OCI-LY7 (cell line): ENCODE measurements at regions not wholly inside any gene's neighbourhood (a gene's known extent, or its start where the extent isn't known, plus 50 kb on each side); places are given as distances from the start of the nearest gene placed in this dataset.
A peak's percentile ranks its signal among the peaks of the same experiment; 100 is the strongest.

Experiments used
- BruUV-seq: library from RNA; stranded (reverse); fragments of 400-500 nt; replicated peaks from 2 replicates; lab custom pipeline; 2021; lab: Mats Ljungman, UMichigan
- CTCF ChIA-PET: fragments of 300-600 bp; sonication (Branson Sonifier 250); formaldehyde crosslinking; loops from one replicate; lab custom pipeline; 2022; ENCODE audit warnings: antibody characterized with exemption; ENCODE audit not compliant: unreplicated experiment; lab: Charles Lee
- POLR2A ChIA-PET: fragments of 300-600 bp; sonication (Branson Sonifier 250); formaldehyde crosslinking; loops from one replicate; lab custom pipeline; 2022; ENCODE audit warnings: antibody characterized with exemption; lab: Charles Lee
- DNase-seq: peaks from one replicate; pipeline ENCODE4 v3.0.0-alpha.2; 2015; ENCODE audit warnings: low spot score
- H2AFZ ChIP-seq: fragments of 200-600 bp; sonication (generic), shearing (Covaris generic); 2 replicates; pipeline ENCODE4 v1.6.1; 2014; ENCODE audit warnings: mild to moderate bottlenecking, antibody characterized with exemption, low read length, moderate library complexity
- H3K27ac ChIP-seq: fragments of 200-600 bp; sonication (generic); 2 replicates; pipeline ENCODE4 v1.5.1; 2014; ENCODE audit warnings: mixed run types, low read depth, mild to moderate bottlenecking, moderate library complexity, low read length, inconsistent platforms; ENCODE audit not compliant: poor library complexity, severe bottlenecking
- H3K36me3 ChIP-seq: fragments of 200-600 bp; sonication (generic); 2 replicates; pipeline ENCODE4 v1.6.1; 2014; ENCODE audit warnings: mild to moderate bottlenecking, antibody characterized with exemption, low read length, moderate library complexity, mixed read lengths; ENCODE audit not compliant: insufficient read depth
- H3K4me1 ChIP-seq: fragments of 200-600 bp; sonication (generic); 2 replicates; pipeline ENCODE4 v1.5.1; 2014; ENCODE audit warnings: mild to moderate bottlenecking, low read length; ENCODE audit not compliant: insufficient read depth, poor library complexity, severe bottlenecking
- H3K4me2 ChIP-seq: fragments of 200-600 bp; sonication (generic); 2 replicates; pipeline ENCODE4 v1.6.1; 2014; ENCODE audit warnings: mild to moderate bottlenecking, low read length
- H3K4me3 ChIP-seq: fragments of 200-600 bp; sonication (generic); 2 replicates; pipeline ENCODE4 v1.5.1; 2014; ENCODE audit warnings: mild to moderate bottlenecking, low read depth, low read length; ENCODE audit not compliant: poor library complexity, severe bottlenecking
- H3K79me2 ChIP-seq: fragments of 200-600 bp; sonication (generic); 2 replicates; pipeline ENCODE4 v1.6.1; 2016; ENCODE audit warnings: low read depth, mild to moderate bottlenecking, low read length, moderate library complexity, mixed read lengths; ENCODE audit not compliant: insufficient read depth
- H3K9me2 ChIP-seq: fragments of 200-600 bp; sonication (generic); 2 replicates; pipeline ENCODE4 v1.6.1; 2016; ENCODE audit warnings: mild to moderate bottlenecking, low read length, mixed read lengths; ENCODE audit not compliant: insufficient read depth
- H3K9me3 ChIP-seq: fragments of 200-600 bp; sonication (generic); 2 replicates; pipeline ENCODE4 v1.6.1; 2014; ENCODE audit warnings: mild to moderate bottlenecking, mixed run types, low read length, mixed read lengths
- H4K20me1 ChIP-seq: fragments of 200-600 bp; sonication (generic); 2 replicates; pipeline ENCODE4 v1.6.1; 2014; ENCODE audit warnings: mild to moderate bottlenecking, antibody characterized with exemption, low read length, moderate library complexity, mixed read lengths; ENCODE audit not compliant: insufficient read depth
- CTCF ChIP-seq: fragments of 200-600 bp; sonication (generic); conservative IDR thresholded peaks from 2 replicates; pipeline ENCODE4 v1.5.1; 2014; ENCODE audit warnings: mild to moderate bottlenecking, antibody characterized with exemption, low read length, moderate library complexity, mixed read lengths
- EZH2phosphoT487 ChIP-seq: fragments of 200-600 bp; sonication (generic); IDR thresholded peaks from 2 replicates; pipeline ENCODE4 v1.6.1; 2018; ENCODE audit warnings: low read depth, borderline replicate concordance, mild to moderate bottlenecking, mixed run types, antibody characterized with exemption, low read length, moderate library complexity, mixed read lengths
- intact Hi-C: fragments of 100-400 bp; cut with micrococcal nuclease; formaldehyde crosslinking; loops from one replicate; pipeline ENCODE4 v1.10.0; 2022; ENCODE audit not compliant: unreplicated experiment

GRCh38 chr6:170125456-170126300, 165.2 kb downstream of the DLL1 start:
- no TSS peak for BruUV-seq
- Histone ChIP-seq H3K79me2 (no peaks in the 10 kb centered on the region), H3K4me3 (no peak overlapping the region), H3K9me2 (no peaks in the 10 kb centered on the region), H3K36me3 (no peaks in the 10 kb centered on the region), H3K27ac (no peak overlapping the region), H4K20me1 (no peaks in the 10 kb centered on the region), H3K9me3 (peaks cover 11% of the 10 kb centered on the region; the same call in 1 of the 2 replicates), H3K4me1 (peaks cover 8% of the 10 kb centered on the region), H3K4me2 (no peak overlapping the region), H2AFZ (0 out of 2 replicates have a peak overlapping the region, but pooled peaks have one; percentile 10)
- ChIA-PET POLR2A (interaction anchor here (0.8 kb wide), 1 partner anchor 217 kb away, joined by 3 read pairs; no protein-coding TSS in a partner anchor), CTCF (no interaction called here)
- TF ChIP-seq EZH2phosphoT487 (no peak), CTCF (no peak)
- no peak for DNase-seq
- intact Hi-C loops, result no loop called here

GRCh38 chr6:170124836-170125235, 166.0 kb downstream of the DLL1 start:
- no peak for DNase-seq
- 0 out of 2 replicates have a peak overlapping the region, but pooled peaks have one; percentile 10 for H2AFZ ChIP-seq
- no peak overlapping the region for H3K4me2 ChIP-seq
- H3K9me2 ChIP-seq, result no peaks in the 10 kb centered on the region
- ChIA-PET CTCF (no interaction called here), POLR2A (no interaction called here)
- no peak overlapping the region for H3K27ac ChIP-seq
- H3K4me3 ChIP-seq, result no peak overlapping the region
- H3K36me3 ChIP-seq, result no peaks in the 10 kb centered on the region
- peaks cover 17% of the 10 kb centered on the region; the same call in 1 of the 2 replicates for H3K9me3 ChIP-seq
- intact Hi-C loops, result no loop called here
- H3K4me1 ChIP-seq, result peaks cover 8% of the 10 kb centered on the region
- H3K79me2 ChIP-seq, result no peaks in the 10 kb centered on the region
- BruUV-seq, result no TSS peak
- no peaks in the 10 kb centered on the region for H4K20me1 ChIP-seq
- TF ChIP-seq EZH2phosphoT487 (no peak), CTCF (no peak)

- DNase-seq, result no peak
- BruUV-seq, result no TSS peak
- POLR2A ChIA-PET, result no interaction called here
- intact Hi-C loops, result no loop called here
- H3K9me3 ChIP-seq, result peaks cover 17% of the 10 kb centered on the region; the same call in 1 of the 2 replicates
- TF ChIP-seq EZH2phosphoT487 (no peak), CTCF (no peak)
- no peaks in the 10 kb centered on the region for H4K20me1 ChIP-seq
- CTCF ChIA-PET, result no interaction called here
- H3K36me3 ChIP-seq, result no peaks in the 10 kb centered on the region
- no peaks in the 10 kb centered on the region for H3K9me2 ChIP-seq
- peaks cover 8% of the 10 kb centered on the region for H3K4me1 ChIP-seq
- H2AFZ ChIP-seq, result no peak overlapping the region
- H3K4me3 ChIP-seq, result no peak overlapping the region
- no peaks in the 10 kb centered on the region for H3K79me2 ChIP-seq
- no peak overlapping the region for H3K4me2 ChIP-seq
- H3K27ac ChIP-seq, result no peak overlapping the region
Observed at GRCh38 chr6:170124150-170124549, 166.7 kb downstream of the DLL1 start.
